ENCODE measurements at regions not wholly inside any gene's neighbourhood (a gene's known extent, or its start where the extent isn't known, plus 50 kb on each side); places are given as distances from the start of the nearest gene placed in this dataset.

DNA sequence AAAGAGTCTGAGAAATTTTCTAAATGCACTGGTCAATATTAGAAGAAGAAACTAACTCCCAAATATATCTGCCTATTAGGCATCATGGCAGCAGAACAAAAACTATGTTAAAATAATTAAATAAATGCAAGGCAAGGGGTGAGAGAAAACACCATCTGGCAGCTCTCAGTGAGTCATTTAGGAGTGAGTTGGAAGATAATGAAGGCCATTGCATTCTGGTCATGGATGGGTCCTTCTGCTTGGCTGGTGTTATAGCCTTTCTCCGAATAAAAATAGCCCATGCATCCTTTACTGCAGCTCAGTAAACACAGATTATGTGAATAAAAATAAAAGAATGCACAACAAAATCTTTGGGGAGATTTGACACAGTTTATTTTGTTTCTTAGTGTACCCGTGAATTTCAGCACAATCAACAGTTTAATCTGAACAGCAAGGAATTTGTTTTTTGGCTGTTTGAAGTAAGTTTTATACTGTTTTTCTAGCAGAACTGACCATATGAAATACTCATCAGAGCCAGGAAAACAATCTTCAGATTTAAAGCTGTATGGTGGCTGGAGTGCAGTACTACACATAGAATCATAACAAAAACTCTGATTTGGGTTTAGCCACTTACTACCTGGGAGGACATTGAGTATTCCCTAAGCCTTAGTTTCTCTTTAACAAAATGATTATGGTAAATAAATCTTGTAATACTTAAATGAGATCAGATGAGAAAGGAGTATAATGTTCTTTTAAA lies 225.1 kb upstream of the ITGA4 start:
- H3K9me3 ChIP-seq (ENCODE audit: insufficient read depth, low read length), result no peaks in the 10 kb centered on the region
- no peak overlapping the region for H3K4me3 ChIP-seq (ENCODE audit: low read length)
- TF ChIP-seq CTCF (IDR thresholded peaks at IDR 0.05; ENCODE audit: low read depth, low read length), result no peak
- no peak for TF ChIP-seq EZH2phosphoT487 (IDR thresholded peaks at IDR 0.05; ENCODE audit: low read depth)
- H3K9ac ChIP-seq (ENCODE audit: low read length), result no peak overlapping the region
- H3K27me3 ChIP-seq (ENCODE audit: low read depth, low read length), result no peaks in the 10 kb centered on the region
- H4K20me1 ChIP-seq (ENCODE audit: insufficient read depth, low read length), result no peaks in the 10 kb centered on the region
- peaks cover 4% of the 10 kb centered on the region for H3K4me1 ChIP-seq (ENCODE audit: low read length)
- no peak overlapping the region for H3K4me2 ChIP-seq (ENCODE audit: low read length)
- H3K36me3 ChIP-seq (replicated peaks; ENCODE audit: low read depth, low read length), result no peaks in the 10 kb centered on the region
- no peak overlapping the region for H3K27ac ChIP-seq (ENCODE audit: low read length)
- H3K79me2 ChIP-seq (ENCODE audit: low read length), result no peaks in the 10 kb centered on the region
- no peak overlapping the region for H2AFZ ChIP-seq (ENCODE audit: low read depth, low read length)

GRCh38 chr2:181234487-181234891 lies 222.7 kb upstream of the ITGA4 start:
- no peak overlapping the region for H3K4me2 ChIP-seq (ENCODE audit: low read length)
- TF ChIP-seq EZH2phosphoT487 (IDR thresholded peaks at IDR 0.05; ENCODE audit: low read depth), result no peak
- no peak for TF ChIP-seq CTCF (IDR thresholded peaks at IDR 0.05; ENCODE audit: low read depth, low read length)
- no peak overlapping the region for H3K4me3 ChIP-seq (ENCODE audit: low read length)
- H3K27ac ChIP-seq (ENCODE audit: low read length), result no peak overlapping the region
- no peaks in the 10 kb centered on the region for H3K36me3 ChIP-seq (replicated peaks; ENCODE audit: low read depth, low read length)
- H3K4me1 ChIP-seq (ENCODE audit: low read length), result peaks cover 4% of the 10 kb centered on the region
- no peaks in the 10 kb centered on the region for H4K20me1 ChIP-seq (ENCODE audit: insufficient read depth, low read length)
- no peak overlapping the region for H2AFZ ChIP-seq (ENCODE audit: low read depth, low read length)
- H3K79me2 ChIP-seq (ENCODE audit: low read length), result no peaks in the 10 kb centered on the region
- H3K9ac ChIP-seq (ENCODE audit: low read length), result no peak overlapping the region
- H3K27me3 ChIP-seq (ENCODE audit: low read depth, low read length), result 0 out of 2 replicates have a peak, but pooled peaks cover 4% of the 10 kb centered on the region
- no peaks in the 10 kb centered on the region for H3K9me3 ChIP-seq (ENCODE audit: insufficient read depth, low read length)

GRCh38 chr2:181235011-181235410 lies 222.2 kb upstream of the ITGA4 start:
- H3K9ac ChIP-seq (ENCODE audit: low read length), result no peak overlapping the region
- H3K79me2 ChIP-seq (ENCODE audit: low read length), result no peaks in the 10 kb centered on the region
- no peak overlapping the region for H3K4me3 ChIP-seq (ENCODE audit: low read length)
- no peak overlapping the region for H3K4me2 ChIP-seq (ENCODE audit: low read length)
- H3K4me1 ChIP-seq (ENCODE audit: low read length), result peaks cover 4% of the 10 kb centered on the region
- no peak overlapping the region for H3K27ac ChIP-seq (ENCODE audit: low read length)
- TF ChIP-seq CTCF (IDR thresholded peaks at IDR 0.05; ENCODE audit: low read depth, low read length), result no peak
- TF ChIP-seq EZH2phosphoT487 (IDR thresholded peaks at IDR 0.05; ENCODE audit: low read depth), result no peak
- H3K27me3 ChIP-seq (ENCODE audit: low read depth, low read length), result 0 out of 2 replicates have a peak, but pooled peaks cover 4% of the 10 kb centered on the region
- no peak overlapping the region for H2AFZ ChIP-seq (ENCODE audit: low read depth, low read length)
- no peaks in the 10 kb centered on the region for H4K20me1 ChIP-seq (ENCODE audit: insufficient read depth, low read length)
- no peaks in the 10 kb centered on the region for H3K36me3 ChIP-seq (replicated peaks; ENCODE audit: low read depth, low read length)
- H3K9me3 ChIP-seq (ENCODE audit: insufficient read depth, low read length), result no peaks in the 10 kb centered on the region

- TF ChIP-seq EZH2phosphoT487 (IDR thresholded peaks at IDR 0.05; ENCODE audit: low read depth), result no peak
- no peak for TF ChIP-seq CTCF (IDR thresholded peaks at IDR 0.05; ENCODE audit: low read depth, low read length)
- H3K9ac ChIP-seq (ENCODE audit: low read length), result no peak overlapping the region
- H3K27ac ChIP-seq (ENCODE audit: low read length), result no peak overlapping the region
- no peaks in the 10 kb centered on the region for H3K79me2 ChIP-seq (ENCODE audit: low read length)
- no peak overlapping the region for H2AFZ ChIP-seq (ENCODE audit: low read depth, low read length)
- peaks cover 4% of the 10 kb centered on the region for H3K4me1 ChIP-seq (ENCODE audit: low read length)
- no peak overlapping the region for H3K4me3 ChIP-seq (ENCODE audit: low read length)
- no peaks in the 10 kb centered on the region for H3K9me3 ChIP-seq (ENCODE audit: insufficient read depth, low read length)
- H3K4me2 ChIP-seq (ENCODE audit: low read length), result no peak overlapping the region
- no peaks in the 10 kb centered on the region for H3K36me3 ChIP-seq (replicated peaks; ENCODE audit: low read depth, low read length)
- no peaks in the 10 kb centered on the region for H4K20me1 ChIP-seq (ENCODE audit: insufficient read depth, low read length)
- 0 out of 2 replicates have a peak, but pooled peaks cover 4% of the 10 kb centered on the region for H3K27me3 ChIP-seq (ENCODE audit: low read depth, low read length)
Measured at GRCh38 chr2:181235683-181236459, 221.3 kb upstream of the ITGA4 start.
